ENCODE measurements at regions not wholly inside any gene's neighbourhood (a gene's known extent, or its start where the extent isn't known, plus 50 kb on each side); places are given as distances from the start of the nearest gene placed in this dataset.
"Not testable (repeated sequence)": the region's sequence is repeated elsewhere in the genome, so short reads cannot be mapped to it uniquely, and the experiment has no call there.

DNA sequence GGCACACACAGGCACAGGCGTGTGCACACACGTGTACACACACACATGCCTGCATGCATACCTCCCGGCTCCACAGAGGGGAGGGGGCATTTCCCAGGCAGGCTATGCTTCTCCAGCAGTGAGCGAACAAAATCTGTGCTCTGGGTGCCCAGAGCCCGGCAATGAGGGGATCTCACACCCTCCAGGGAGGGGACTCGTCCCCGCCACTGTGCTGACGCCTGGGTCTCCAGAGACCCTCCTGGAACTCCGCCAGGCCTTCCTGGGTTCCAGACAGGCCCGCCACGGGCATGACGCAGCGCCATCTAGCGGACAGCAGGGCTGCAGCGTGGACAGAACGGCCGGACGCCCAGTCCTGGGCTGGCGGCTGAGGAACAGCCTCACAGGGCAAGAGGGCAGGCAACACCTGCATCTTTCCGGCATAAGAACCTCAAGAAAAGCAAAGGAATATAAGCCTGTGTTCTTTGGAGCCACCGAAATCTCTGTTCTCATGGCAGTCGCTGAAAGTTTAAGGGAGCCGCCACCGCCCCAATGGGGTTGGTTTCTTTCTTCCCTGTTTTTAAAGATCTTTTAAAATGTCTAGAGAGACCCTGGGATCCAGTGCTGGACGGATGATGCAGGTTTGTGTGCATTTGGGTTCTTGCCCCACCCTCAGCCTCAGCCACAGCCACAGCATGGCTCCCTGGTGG, 135.6 kb upstream of the PPP1R26 start:
- DNase-seq, result peak; percentile 10

DNA sequence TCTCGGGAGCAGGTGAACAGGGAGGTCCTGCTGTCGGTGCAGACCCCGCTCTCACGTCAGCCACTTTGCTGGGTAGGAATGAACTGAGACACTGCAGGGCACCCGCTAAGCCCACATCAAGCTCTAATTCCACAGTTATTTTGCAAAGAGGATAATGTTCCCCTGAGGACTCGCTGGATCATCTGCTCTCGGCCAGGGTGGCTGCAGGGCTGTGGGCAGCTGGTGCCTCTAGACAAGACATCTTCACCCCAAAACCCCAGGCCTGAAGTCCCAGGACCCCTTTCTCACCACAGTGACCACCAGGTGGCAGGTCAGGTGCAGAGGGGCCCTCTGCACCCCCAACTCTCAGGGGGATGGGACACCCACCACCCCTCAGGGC, 135.1 kb upstream of the PPP1R26 start:
- DNase-seq, result no peak

DNA sequence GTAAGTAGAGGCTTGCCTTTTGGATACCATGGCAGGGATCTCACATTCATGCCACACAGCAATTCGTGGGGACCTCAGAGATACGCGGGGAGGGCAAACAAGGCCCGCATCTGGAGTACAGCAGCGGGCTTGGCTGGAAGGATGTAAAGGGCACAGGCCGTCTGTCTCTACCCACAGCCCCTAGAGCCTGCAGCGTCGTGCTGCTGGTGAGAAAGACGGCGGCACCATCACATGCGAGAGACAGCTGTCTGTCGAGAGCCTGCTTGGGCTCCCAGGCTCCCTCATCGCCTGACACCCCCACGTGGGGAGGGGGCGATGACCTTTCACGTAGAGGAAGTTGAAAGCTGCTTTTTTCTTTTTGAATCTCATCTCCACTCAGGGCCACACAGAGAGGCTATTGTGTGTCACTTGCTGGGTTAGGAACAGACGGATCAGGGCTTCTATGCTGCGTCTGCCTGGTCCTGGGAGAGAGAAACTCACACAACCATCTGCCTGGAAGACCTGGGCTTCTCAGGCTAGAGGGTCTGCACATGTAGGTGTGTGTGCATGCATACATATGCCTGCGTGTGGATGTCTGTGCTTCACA, 134.6 kb upstream of the PPP1R26 start:
- no peak for DNase-seq

GRCh38 chr9:135345775-135346433, 133.7 kb upstream of the PPP1R26 start:
- DNase-seq, result no peak

DNA sequence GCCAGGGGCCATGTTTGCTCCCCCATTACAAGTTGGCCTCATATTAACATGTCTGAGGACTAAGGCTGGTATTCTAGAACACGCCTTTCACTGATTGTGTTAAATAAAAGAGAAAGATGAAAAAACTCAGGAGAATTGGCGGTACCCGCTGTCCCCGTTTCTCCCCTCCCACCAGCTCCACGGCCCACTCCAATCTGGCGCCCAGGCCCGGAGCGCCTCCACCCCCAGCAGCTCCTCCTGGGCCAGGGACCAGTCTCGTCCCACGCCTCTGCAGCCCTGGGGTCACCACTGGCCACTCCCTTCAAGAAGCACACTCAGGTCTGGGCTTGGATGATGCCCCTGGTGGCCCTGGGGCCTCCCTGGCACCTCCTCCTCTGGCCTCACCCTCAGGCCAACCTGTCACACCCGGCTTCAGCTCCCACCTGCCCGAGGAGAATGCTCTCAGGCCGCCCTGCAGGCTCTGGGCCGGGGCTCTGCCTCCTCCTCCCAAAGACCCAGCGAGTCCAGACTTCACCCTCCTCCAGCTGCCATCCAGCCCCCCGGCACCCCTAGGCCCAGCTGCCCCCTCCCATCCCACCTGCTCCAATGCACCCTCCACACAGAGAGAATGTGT, 133.0 kb upstream of the PPP1R26 start:
- DNase-seq, result no peak

DNA sequence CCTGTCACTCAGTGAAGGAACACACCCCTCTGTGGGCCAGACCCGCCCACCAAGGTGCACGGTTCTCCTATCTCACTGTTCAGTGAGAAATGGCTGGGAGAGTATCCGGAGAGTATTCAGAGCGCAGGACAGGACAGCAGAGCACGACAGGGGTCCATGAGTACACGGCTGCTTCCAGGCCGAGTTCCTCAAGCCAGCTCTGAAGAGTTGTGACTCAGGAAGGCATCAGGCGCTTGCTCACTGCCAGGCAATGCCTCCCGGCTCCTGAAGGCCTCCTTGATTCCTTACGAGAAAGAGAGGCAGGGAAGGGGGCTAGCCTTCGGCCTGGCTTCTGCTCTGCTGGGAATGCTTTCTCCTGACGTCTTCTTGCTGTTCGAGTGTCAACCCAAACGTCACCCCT, 132.1 kb upstream of the PPP1R26 start:
- no peak for DNase-seq

- DNase-seq, result no peak
These were observed 131.3 kb upstream of the PPP1R26 start for GRCh38 chr9:135348076-135348787.

- DNase-seq, result no peak
These were observed 130.8 kb upstream of the PPP1R26 start for GRCh38 chr9:135348788-135349150.

DNA sequence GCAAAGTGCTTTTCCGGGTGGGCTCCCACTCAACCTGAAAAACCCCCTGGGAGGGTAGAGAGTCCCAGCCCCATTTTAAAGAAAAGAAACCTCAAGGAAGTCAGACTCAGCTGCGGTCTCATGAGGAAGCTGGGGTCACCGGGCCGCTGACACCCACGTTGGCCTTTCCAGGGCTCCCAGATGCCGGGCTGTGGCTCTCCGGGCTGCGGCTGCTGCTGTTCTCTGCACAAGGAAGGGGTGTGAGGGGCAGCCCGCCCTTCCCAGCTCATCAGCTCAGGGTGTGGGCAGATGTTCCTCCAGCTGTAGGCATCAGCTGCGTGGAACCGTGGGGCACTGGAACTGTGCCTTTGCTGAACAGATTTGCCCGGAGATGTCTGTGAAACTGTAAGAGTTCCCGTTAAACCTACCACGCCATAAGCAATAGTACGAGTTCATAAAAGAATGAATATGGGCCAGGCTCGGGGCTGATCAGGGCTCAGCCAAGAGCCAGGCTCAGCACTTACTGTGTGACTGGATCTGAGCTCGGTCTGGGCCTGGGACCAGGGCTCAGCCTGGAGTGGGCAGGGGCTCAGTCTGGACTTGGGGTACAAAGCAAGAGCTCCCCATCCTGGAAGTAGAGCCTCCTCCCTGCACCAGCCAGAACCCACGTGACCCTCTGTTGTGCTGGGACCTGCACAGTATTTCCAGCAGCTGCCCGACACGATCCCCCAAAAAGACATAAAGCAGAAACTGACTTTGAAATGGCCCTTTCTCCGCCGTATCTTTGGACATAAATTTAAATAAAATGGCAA, 130.2 kb upstream of the PPP1R26 start:
- DNase-seq, result no peak

- no peak for DNase-seq
These were observed 129.6 kb upstream of the PPP1R26 start for GRCh38 chr9:135350003-135350315.

- no peak for DNase-seq
These were observed 125.6 kb upstream of the PPP1R26 start for GRCh38 chr9:135353935-135354334.

DNA sequence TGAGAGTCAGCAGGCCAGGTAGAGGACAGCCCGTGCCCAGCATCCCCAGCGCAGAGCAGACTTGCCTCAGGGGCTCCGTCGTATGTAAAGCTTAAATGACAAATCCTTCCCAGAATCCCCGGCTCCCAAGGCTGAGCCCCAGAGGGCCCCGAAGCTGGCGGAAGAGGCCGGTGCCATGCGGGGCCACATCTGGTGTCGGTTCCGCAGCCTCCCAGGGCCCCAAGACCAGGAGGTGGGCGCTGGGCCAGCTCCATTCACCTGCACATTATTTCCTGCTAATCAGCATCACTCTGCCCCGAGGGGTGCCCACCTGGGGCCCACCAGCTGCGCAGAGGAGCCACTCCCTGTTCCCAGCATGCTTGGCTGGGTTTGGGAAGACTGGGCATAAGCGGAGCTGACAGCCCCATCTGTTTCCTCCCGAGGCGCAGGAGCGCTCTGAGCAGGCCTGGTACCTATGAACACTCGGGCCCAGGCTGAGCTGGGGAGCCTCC, 124.0 kb upstream of the PPP1R26 start:
- DNase-seq, result no peak

- no peak for DNase-seq
These were observed 123.6 kb upstream of the PPP1R26 start for GRCh38 chr9:135356021-135356420.

GRCh38 chr9:135356796-135357195, 122.8 kb upstream of the PPP1R26 start:
- no peak for DNase-seq

DNA sequence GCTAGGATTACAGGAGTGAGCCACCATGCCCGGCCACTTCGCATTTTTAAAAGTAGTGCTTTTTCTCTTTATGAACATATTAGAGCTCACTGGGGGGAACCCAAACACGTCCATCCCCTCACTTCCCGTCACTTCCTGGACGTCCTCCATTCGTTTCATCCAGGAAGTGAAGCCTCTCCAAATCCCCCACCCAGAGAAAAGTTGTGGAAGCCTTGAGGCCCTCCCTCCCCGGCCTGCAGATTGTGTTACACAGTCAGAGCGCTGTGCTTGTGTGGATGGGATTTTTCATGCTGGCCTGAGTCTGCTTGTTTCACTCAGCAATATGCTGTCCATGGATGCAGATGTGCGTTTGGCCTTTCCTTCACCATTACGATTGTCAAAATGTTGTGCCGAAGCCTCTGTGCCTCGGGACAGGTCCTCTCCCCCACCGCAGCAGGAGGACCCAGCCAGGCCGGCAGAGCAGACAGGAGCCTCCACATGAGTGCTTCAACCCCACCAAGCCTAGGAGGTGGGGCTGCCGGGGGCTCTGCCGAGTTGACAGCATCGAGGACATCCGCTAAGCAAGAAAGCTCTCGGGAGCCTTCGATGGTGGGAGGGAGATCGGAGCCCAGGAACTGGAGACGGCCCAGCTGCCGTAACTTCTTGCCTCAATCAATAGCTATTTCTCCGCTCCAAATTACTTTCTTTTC, 121.6 kb upstream of the PPP1R26 start:
- no peak for DNase-seq

GRCh38 chr9:135358552-135358940, 121.0 kb upstream of the PPP1R26 start:
- DNase-seq, result no peak

DNA sequence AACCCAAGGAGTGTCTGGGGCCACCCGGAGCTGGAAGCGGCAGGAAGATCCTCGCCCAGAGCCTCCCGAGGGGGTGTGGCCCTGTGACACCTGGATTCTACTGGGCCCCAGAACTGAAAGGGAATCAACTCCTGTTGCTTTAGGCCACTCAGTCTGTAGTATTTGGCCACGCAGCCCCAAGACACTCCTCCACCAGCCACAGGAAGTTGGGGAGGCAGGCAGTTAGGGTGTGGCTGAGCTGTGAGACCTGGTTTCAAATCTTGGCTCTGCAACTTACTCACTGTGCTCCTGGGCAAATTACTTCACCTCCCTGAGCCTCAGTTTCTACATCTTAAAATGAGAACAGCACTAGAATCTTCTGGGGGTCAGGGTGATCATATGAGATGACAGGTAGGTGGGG, 119.8 kb upstream of the PPP1R26 start:
- no peak for DNase-seq

DNA sequence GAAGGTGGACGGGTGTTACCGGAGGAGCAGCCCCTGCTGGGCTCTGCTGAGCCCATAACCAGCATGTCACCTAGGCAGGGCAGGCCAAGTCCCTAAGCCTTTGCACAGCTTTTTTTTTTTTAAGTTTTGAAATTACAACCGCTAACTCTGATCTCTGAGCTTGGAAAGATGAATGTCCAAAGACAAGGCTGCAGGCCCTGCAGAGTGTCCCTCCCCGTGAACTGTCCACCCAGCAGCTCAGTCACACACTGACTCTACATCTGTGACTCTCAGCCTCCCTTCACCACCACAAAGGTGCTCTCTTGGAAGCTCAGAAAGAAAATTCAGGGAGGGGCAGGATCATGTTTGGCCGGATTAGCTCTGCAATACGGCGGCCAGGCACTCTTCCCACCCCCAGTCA, 119.0 kb upstream of the PPP1R26 start:
- no peak for DNase-seq

DNA sequence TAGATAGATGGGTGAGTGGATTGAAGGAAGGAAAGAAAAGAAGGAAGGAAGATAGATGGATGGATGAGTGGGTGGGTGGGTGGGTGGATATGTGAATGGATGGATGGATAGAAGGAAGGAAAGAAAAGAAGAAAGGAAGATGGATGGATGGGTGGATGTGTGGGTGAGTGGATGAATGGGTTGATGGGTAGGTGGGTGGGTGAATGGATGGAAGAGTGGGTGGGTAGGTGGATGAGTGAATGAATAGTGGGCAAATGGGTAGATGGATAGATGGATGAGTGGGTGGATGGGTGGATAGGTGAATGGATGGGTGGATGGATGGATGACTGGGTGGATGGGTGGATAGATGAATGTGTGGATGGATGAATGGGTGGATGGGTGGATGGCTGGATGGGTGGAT, 117.9 kb upstream of the PPP1R26 start:
- DNase-seq, result not testable (repeated sequence)

GRCh38 chr9:135363596-135363995, 116.0 kb upstream of the PPP1R26 start:
- DNase-seq, result no peak

GRCh38 chr9:135365013-135365768, 114.4 kb upstream of the PPP1R26 start:
- no peak for DNase-seq

All from EL (cell line).